NCI-H510A (cell line): ENCODE measurements at regions not wholly inside any gene's neighbourhood (a gene's known extent, or its start where the extent isn't known, plus 50 kb on each side); places are given as distances from the start of the nearest gene placed in this dataset.

Source experiments
- DNase-seq: peaks from one replicate; lab custom pipeline; 2025; lab: John Stamatoyannopoulos, UW

DNA sequence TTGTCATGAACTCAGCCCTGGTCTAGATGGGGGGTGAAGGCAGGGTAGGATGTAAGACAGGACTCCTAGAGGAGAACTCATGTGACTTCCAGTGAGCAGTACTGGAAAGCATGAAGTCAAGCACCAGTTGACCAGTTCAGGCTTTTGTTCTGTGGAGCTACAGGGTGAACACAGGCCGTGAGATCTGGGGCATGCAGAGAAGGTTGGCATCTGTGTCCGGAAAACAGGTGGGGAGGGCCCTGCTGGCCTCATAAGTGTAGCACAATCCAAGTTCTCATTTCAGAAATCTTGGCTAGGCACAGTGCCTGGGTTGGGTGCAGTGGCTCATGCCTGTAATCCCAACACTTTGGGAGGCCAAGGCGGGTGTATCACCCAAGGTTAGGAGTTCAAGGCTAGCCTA is 50.9 kb upstream of the SPATS2L start:
- no peak for DNase-seq
